ENCODE measurements at regions not wholly inside any gene's neighbourhood (a gene's known extent, or its start where the extent isn't known, plus 50 kb on each side); places are given as distances from the start of the nearest gene placed in this dataset.
A peak's percentile ranks its signal among the peaks of the same experiment; 100 is the strongest.

- TF ChIP-seq BHLHE40 (IDR thresholded peaks at IDR 0.05; ENCODE audit: low read depth, low read length), result no peak
- no peak for TF ChIP-seq MAFK (IDR thresholded peaks at IDR 0.05; ENCODE audit: low read depth, low read length)
- no peak for TF ChIP-seq SMC3 (IDR thresholded peaks at IDR 0.05; ENCODE audit: low read depth, low read length)
- no peak for TF ChIP-seq CHD1 (IDR thresholded peaks at IDR 0.05; ENCODE audit: low read depth, low read length)
- no peak for TF ChIP-seq CEBPB (IDR thresholded peaks at IDR 0.05; ENCODE audit: low read depth, low read length)
- TF ChIP-seq CTCF (conservative IDR thresholded peaks at IDR 0.05; ENCODE audit: low read depth, low read length), result no peak
- no peak for TF ChIP-seq RAD21 (IDR thresholded peaks at IDR 0.05; ENCODE audit: low read length)
- no peak for TF ChIP-seq POLR2A (IDR thresholded peaks at IDR 0.05; ENCODE audit: low read depth, low read length)
- no peak for TF ChIP-seq MAZ (IDR thresholded peaks at IDR 0.05; ENCODE audit: borderline replicate concordance, low read depth, low read length)
- TF ChIP-seq RCOR1 (IDR thresholded peaks at IDR 0.05; ENCODE audit: insufficient replicate concordance, low read length), result no peak
- no peak for TF ChIP-seq NFE2L2 (IDR thresholded peaks at IDR 0.05; ENCODE audit: low read depth, low read length)
- no peak for TF ChIP-seq RFX5 (IDR thresholded peaks at IDR 0.05; ENCODE audit: low read depth, low read length)
- TF ChIP-seq FOS (IDR thresholded peaks at IDR 0.05; ENCODE audit: low read depth, low read length), result no peak
- TF ChIP-seq ELK1 (IDR thresholded peaks at IDR 0.05; ENCODE audit: borderline replicate concordance, low read depth, low read length), result no peak
- no peak for TF ChIP-seq USF2 (IDR thresholded peaks at IDR 0.05; ENCODE audit: low read depth, low read length)
- no peak for TF ChIP-seq MXI1 (IDR thresholded peaks at IDR 0.05; ENCODE audit: borderline replicate concordance, low read depth, low read length)
- CTCF ChIA-PET, result no interaction called here
- no peak overlapping the region for H3K18ac ChIP-seq (ENCODE audit: low read depth, low read length)
- H3K23ac ChIP-seq (ENCODE audit: low read depth, low read length), result no peak overlapping the region
- no peak overlapping the region for H4K91ac ChIP-seq (ENCODE audit: insufficient read depth, low read depth, low read length)
- no peak overlapping the region for H2AK5ac ChIP-seq (ENCODE audit: low read depth, low read length)
- H3K27ac ChIP-seq (ENCODE audit: insufficient read depth, low read length), result no peak overlapping the region
- peak overlapping the region; percentile 48 for H2AFZ ChIP-seq (replicated peaks; ENCODE audit: low read length, poor library complexity)
- no peak overlapping the region for H4K8ac ChIP-seq (ENCODE audit: low read depth in 2 of 2, low read length in 2 of 2)
- no peak overlapping the region for H3K14ac ChIP-seq (replicated peaks; ENCODE audit: low read depth, low read length)
- H3K56ac ChIP-seq (ENCODE audit: extremely low read depth, insufficient read depth, low read length), result no peak overlapping the region
- H3K79me1 ChIP-seq (ENCODE audit: low read depth in 1 of 2, low read length in 2 of 2), result no peaks in the 10 kb centered on the region
- POLR2A ChIA-PET (ENCODE audit: unreplicated experiment), result no interaction called here
- intact Hi-C loops (cut with micrococcal nuclease), result no loop called here
- no peak overlapping the region for H3K9ac ChIP-seq (ENCODE audit: low read depth, low read length)
- no peak overlapping the region for H2BK15ac ChIP-seq (ENCODE audit: low read depth, low read length)
- peaks cover 28% of the 10 kb centered on the region for H3K9me3 ChIP-seq (ENCODE audit: control insufficient read depth, insufficient read depth, low read length)
- no peak overlapping the region for H4K5ac ChIP-seq (ENCODE audit: low read depth, low read length)
- no peaks in the 10 kb centered on the region for H4K20me1 ChIP-seq (ENCODE audit: insufficient read depth, low read length)
- H2BK20ac ChIP-seq (ENCODE audit: low read depth, low read length), result no peak overlapping the region
- H2AK9ac ChIP-seq (replicated peaks; ENCODE audit: low read depth, low read length, poor library complexity), result peak overlapping the region; percentile 39
- no peaks in the 10 kb centered on the region for H3K9me1 ChIP-seq (ENCODE audit: insufficient read depth, low read length)
- no TSS peak for BruUV-seq (replicated peaks)
- no peak overlapping the region for H3K4me2 ChIP-seq (ENCODE audit: low read depth, low read length)
- H3K4me1 ChIP-seq (ENCODE audit: control insufficient read depth, insufficient read depth, low read length), result peaks cover 3% of the 10 kb centered on the region; the same call in 1 of the 2 replicates
- H2BK120ac ChIP-seq (ENCODE audit: low read depth, low read length), result no peak overlapping the region
- dilution Hi-C loops (cut with HindIII; ENCODE audit: low sequenced_read_pairs, unreplicated experiment), result no loop called here
- WGBS, 2 experiments (ENCODE audit: extremely low coverage in 2 of 2, insufficient read length in 1 of 2), result 50% methylated on average over 1 of the region's 13 CpGs; no CpG with 5 or more reads in 1 of the 2 experiments
- H3K27me3 ChIP-seq (ENCODE audit: control insufficient read depth, insufficient read depth, low read length), result peaks cover 4% of the 10 kb centered on the region
- H3K36me3 ChIP-seq (ENCODE audit: control insufficient read depth, insufficient read depth, low read length), result no peaks in the 10 kb centered on the region
- no peak for ATAC-seq (ENCODE audit: low read depth)
- DNase-seq, result no peak
- no peak overlapping the region for H3K4me3 ChIP-seq (ENCODE audit: insufficient read depth, low read depth, low read length)
- no peak overlapping the region for H3K4ac ChIP-seq (ENCODE audit: low read depth, low read length)
- in situ Hi-C loops (cut with MboI; ENCODE audit: low sequenced_read_pairs), result no loop called here
- H2BK5ac ChIP-seq (ENCODE audit: low read depth, low read length, poor library complexity, severe bottlenecking), result no peak overlapping the region
Observed at GRCh38 chr2:240358821-240359397, 76.6 kb upstream of the GPC1 start.

Data from IMR-90 (cell line).